ENCODE measurements at regions not wholly inside any gene's neighbourhood (a gene's known extent, or its start where the extent isn't known, plus 50 kb on each side); places are given as distances from the start of the nearest gene placed in this dataset.
"Not testable (repeated sequence)": the region's sequence is repeated elsewhere in the genome, so short reads cannot be mapped to it uniquely, and the experiment has no call there.

- DNase-seq (ENCODE audit: low spot score): not testable (repeated sequence)
Observed at GRCh38 chr1:242912855-242913254, 342.2 kb downstream of the CEP170 start.

- not testable (repeated sequence) for DNase-seq (ENCODE audit: low spot score)
Observed at GRCh38 chr1:242900558-242900957, 354.5 kb downstream of the CEP170 start.

GRCh38 chr1:242890192-242890741, 364.8 kb downstream of the CEP170 start:
- no peak for DNase-seq (ENCODE audit: low spot score)

GRCh38 chr1:242886137-242886536, 361.6 kb upstream of the PLD5 start:
- no peak for DNase-seq (ENCODE audit: low spot score)

GRCh38 chr1:242880022-242880421, 355.5 kb upstream of the PLD5 start:
- not testable (repeated sequence) for DNase-seq (ENCODE audit: low spot score)

GRCh38 chr1:242877743-242878142, 353.2 kb upstream of the PLD5 start:
- DNase-seq (ENCODE audit: low spot score): no peak

GRCh38 chr1:242877229-242877628, 352.7 kb upstream of the PLD5 start:
- no peak for DNase-seq (ENCODE audit: low spot score)

- no peak for DNase-seq (ENCODE audit: low spot score)
Observed at GRCh38 chr1:242876030-242876429, 351.5 kb upstream of the PLD5 start.

- DNase-seq (ENCODE audit: low spot score): no peak
Observed at GRCh38 chr1:242873661-242874060, 349.2 kb upstream of the PLD5 start.

- no peak for DNase-seq (ENCODE audit: low spot score)
Observed at GRCh38 chr1:242872521-242872920, 348.0 kb upstream of the PLD5 start.

- DNase-seq (ENCODE audit: low spot score): no peak
Observed at GRCh38 chr1:242871471-242872030, 347.1 kb upstream of the PLD5 start.

GRCh38 chr1:242870966-242871365, 346.5 kb upstream of the PLD5 start:
- no peak for DNase-seq (ENCODE audit: low spot score)

GRCh38 chr1:242856289-242856688, 331.8 kb upstream of the PLD5 start:
- no peak for DNase-seq (ENCODE audit: low spot score)

- no peak for DNase-seq (ENCODE audit: low spot score)
Observed at GRCh38 chr1:242854466-242854865, 330.0 kb upstream of the PLD5 start.

- DNase-seq (ENCODE audit: low spot score): no peak
Observed at GRCh38 chr1:242847390-242847993, 323.0 kb upstream of the PLD5 start.

GRCh38 chr1:242842094-242842493, 317.6 kb upstream of the PLD5 start:
- no peak for DNase-seq (ENCODE audit: low spot score)

- DNase-seq (ENCODE audit: low spot score): no peak
Observed at GRCh38 chr1:242839101-242839500, 314.6 kb upstream of the PLD5 start.

- DNase-seq (ENCODE audit: low spot score): no peak
Observed at GRCh38 chr1:242836423-242836822, 311.9 kb upstream of the PLD5 start.

- DNase-seq (ENCODE audit: low spot score): no peak
Observed at GRCh38 chr1:242828828-242829227, 304.3 kb upstream of the PLD5 start.

GRCh38 chr1:242828199-242828598, 303.7 kb upstream of the PLD5 start:
- no peak for DNase-seq (ENCODE audit: low spot score)

- DNase-seq (ENCODE audit: low spot score): no peak
Observed at GRCh38 chr1:242827538-242827937, 303.0 kb upstream of the PLD5 start.

GRCh38 chr1:242826701-242827336, 302.3 kb upstream of the PLD5 start:
- no peak for DNase-seq (ENCODE audit: low spot score)

GRCh38 chr1:242824435-242824834, 299.9 kb upstream of the PLD5 start:
- no peak for DNase-seq (ENCODE audit: low spot score)

Measured in CD4-positive, alpha-beta T cell treated with Interleukin-2 at 100 ng/mL for 4 hours (primary cell).